Neural crest cell (in vitro differentiated cells): ENCODE measurements at regions not wholly inside any gene's neighbourhood (a gene's known extent, or its start where the extent isn't known, plus 50 kb on each side); places are given as distances from the start of the nearest gene placed in this dataset.

Experiments used
- DNase-seq: peaks from one replicate; pipeline ENCODE4 v3.0.0; 2021; ENCODE audit warnings: low read depth, mixed read lengths, low spot score
- H3K27ac Mint-ChIP-seq: one replicate; pipeline ENCODE4 v1.8.0; 2021; ENCODE audit warnings: mild to moderate bottlenecking, mixed read lengths; ENCODE audit not compliant: unreplicated experiment
- H3K27me3 Mint-ChIP-seq: 2 replicates; pipeline ENCODE4 v1.8.0; 2021; ENCODE audit warnings: low read depth, mild to moderate bottlenecking, mixed read lengths
- H3K36me3 Mint-ChIP-seq: 2 replicates; pipeline ENCODE4 v1.8.0; 2021; ENCODE audit warnings: low read depth, mild to moderate bottlenecking, mixed read lengths
- H3K4me1 Mint-ChIP-seq: 2 replicates; pipeline ENCODE4 v1.8.0; 2021; ENCODE audit warnings: mixed read lengths
- H3K4me3 Mint-ChIP-seq: one replicate; pipeline ENCODE4 v1.8.0; 2021; ENCODE audit warnings: mild to moderate bottlenecking, mixed read lengths
- H3K9me3 Mint-ChIP-seq: 2 replicates; pipeline ENCODE4 v1.8.0; 2021; ENCODE audit warnings: mixed read lengths
- CTCF ChIP-seq: fragments of 200-600 bp; sonication (generic); conservative IDR thresholded peaks from 2 replicates; pipeline ENCODE4 v1.5.0; 2021; ENCODE audit warnings: antibody characterized with exemption, mild to moderate bottlenecking

- no peak for DNase-seq
- no peak for TF ChIP-seq CTCF
- Mint-ChIP-seq H3K4me1 (peaks cover 13% of the 10 kb centered on the region), H3K27me3 (no peaks in the 10 kb centered on the region), H3K27ac (no peak overlapping the region), H3K36me3 (no peaks in the 10 kb centered on the region), H3K9me3 (no peaks in the 10 kb centered on the region), H3K4me3 (no peak overlapping the region)
Observed at GRCh38 chr18:43757273-43757672, 480.0 kb upstream of the SYT4 start.

- no peak for TF ChIP-seq CTCF
- Mint-ChIP-seq H3K4me3 (no peak overlapping the region), H3K27ac (no peak overlapping the region), H3K36me3 (no peaks in the 10 kb centered on the region), H3K4me1 (peaks cover 13% of the 10 kb centered on the region), H3K9me3 (peaks cover 2% of the 10 kb centered on the region), H3K27me3 (no peaks in the 10 kb centered on the region)
- no peak for DNase-seq
Observed at GRCh38 chr18:43758734-43759133, 481.4 kb upstream of the SYT4 start.

GRCh38 chr18:43760010-43760409, 482.7 kb upstream of the SYT4 start:
- H3K27ac Mint-ChIP-seq = no peak overlapping the region
- DNase-seq = no peak
- no peaks in the 10 kb centered on the region for H3K27me3 Mint-ChIP-seq
- H3K4me1 Mint-ChIP-seq = peaks cover 13% of the 10 kb centered on the region
- H3K4me3 Mint-ChIP-seq = no peak overlapping the region
- H3K36me3 Mint-ChIP-seq = no peaks in the 10 kb centered on the region
- H3K9me3 Mint-ChIP-seq = peaks cover 2% of the 10 kb centered on the region
- no peak for TF ChIP-seq CTCF

- Mint-ChIP-seq H3K9me3 (peaks cover 18% of the 10 kb centered on the region), H3K27ac (no peak overlapping the region), H3K36me3 (peaks cover 5% of the 10 kb centered on the region), H3K4me1 (peaks cover 22% of the 10 kb centered on the region), H3K27me3 (no peaks in the 10 kb centered on the region), H3K4me3 (no peak overlapping the region)
- DNase-seq = no peak
- TF ChIP-seq CTCF = no peak
Observed at GRCh38 chr18:43772907-43773306, 495.6 kb upstream of the SYT4 start.

GRCh38 chr18:43774497-43774896, 497.2 kb upstream of the SYT4 start:
- Mint-ChIP-seq H3K27me3 (no peaks in the 10 kb centered on the region), H3K27ac (no peak overlapping the region), H3K9me3 (peaks cover 8% of the 10 kb centered on the region), H3K4me1 (peaks cover 29% of the 10 kb centered on the region), H3K36me3 (no peaks in the 10 kb centered on the region), H3K4me3 (no peak overlapping the region)
- TF ChIP-seq CTCF = no peak
- no peak for DNase-seq

GRCh38 chr18:43775591-43775990, 498.3 kb upstream of the SYT4 start:
- TF ChIP-seq CTCF = no peak
- Mint-ChIP-seq H3K4me3 (no peak overlapping the region), H3K9me3 (peaks cover 7% of the 10 kb centered on the region), H3K36me3 (no peaks in the 10 kb centered on the region), H3K4me1 (peaks cover 29% of the 10 kb centered on the region), H3K27ac (no peak overlapping the region), H3K27me3 (no peaks in the 10 kb centered on the region)
- DNase-seq = no peak
